ENCODE measurements at regions not wholly inside any gene's neighbourhood (a gene's known extent, or its start where the extent isn't known, plus 50 kb on each side); places are given as distances from the start of the nearest gene placed in this dataset.

DNA sequence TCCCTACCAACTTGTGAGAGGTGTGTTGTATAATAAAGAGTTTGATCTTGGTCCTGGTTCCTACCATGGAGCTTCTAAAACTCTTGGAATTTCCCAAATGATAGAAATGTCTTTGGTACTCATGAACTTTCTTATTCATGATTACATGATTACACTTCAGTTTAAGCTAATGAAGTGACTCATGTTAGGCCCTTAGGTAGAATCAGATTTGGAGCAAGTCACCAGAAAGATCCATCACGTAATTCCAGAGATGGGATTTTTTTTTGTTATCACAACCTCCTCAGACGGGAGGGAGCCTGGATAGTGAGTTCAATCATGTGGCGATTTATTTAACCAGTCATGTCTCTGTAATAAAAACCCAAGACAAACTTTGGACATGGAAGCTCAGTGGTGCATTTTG, 1287.6 kb upstream of the ZEB2 start:
- no peaks in the 10 kb centered on the region for H3K36me3 ChIP-seq (ENCODE audit: control insufficient read depth in 2 of 2, insufficient read depth in 1 of 2, low read length in 2 of 2)
- ChIA-PET CTCF (no interaction called here), POLR2A (no interaction called here)
- H3K27ac ChIP-seq (ENCODE audit: extremely low read depth, low read depth, low read length), result no peak overlapping the region
- H3K9me3 ChIP-seq (ENCODE audit: control insufficient read depth, insufficient read depth, low read depth, low read length), result no peaks in the 10 kb centered on the region
- no peaks in the 10 kb centered on the region for H3K4me1 ChIP-seq (ENCODE audit: control insufficient read depth, insufficient read depth, low read length)
- H3K4me3 ChIP-seq (ENCODE audit: low read depth, low read length), result no peak overlapping the region
- no peak for TF ChIP-seq ZNF530 (tag by site-specific recombination; IDR thresholded peaks at IDR 0.05; ENCODE audit: low read depth)
- TF ChIP-seq, protein P1, sequence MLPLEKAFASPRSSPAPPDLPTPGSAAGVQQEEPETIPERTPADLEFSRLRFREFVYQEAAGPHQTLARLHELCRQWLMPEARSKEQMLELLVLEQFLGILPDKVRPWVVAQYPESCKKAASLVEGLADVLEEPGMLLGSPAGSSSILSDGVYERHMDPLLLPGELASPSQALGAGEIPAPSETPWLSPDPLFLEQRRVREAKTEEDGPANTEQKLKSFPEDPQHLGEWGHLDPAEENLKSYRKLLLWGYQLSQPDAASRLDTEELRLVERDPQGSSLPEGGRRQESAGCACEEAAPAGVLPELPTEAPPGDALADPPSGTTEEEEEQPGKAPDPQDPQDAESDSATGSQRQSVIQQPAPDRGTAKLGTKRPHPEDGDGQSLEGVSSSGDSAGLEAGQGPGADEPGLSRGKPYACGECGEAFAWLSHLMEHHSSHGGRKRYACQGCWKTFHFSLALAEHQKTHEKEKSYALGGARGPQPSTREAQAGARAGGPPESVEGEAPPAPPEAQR (tag by site-specific recombination; IDR thresholded peaks at IDR 0.05), result no peak
- no peak for TF ChIP-seq GLIS2 (tag by site-specific recombination; IDR thresholded peaks at IDR 0.05)
- no peak for TF ChIP-seq ZNF555 (tag by site-specific recombination; conservative IDR thresholded peaks at IDR 0.05)
- TF ChIP-seq, protein P2, sequence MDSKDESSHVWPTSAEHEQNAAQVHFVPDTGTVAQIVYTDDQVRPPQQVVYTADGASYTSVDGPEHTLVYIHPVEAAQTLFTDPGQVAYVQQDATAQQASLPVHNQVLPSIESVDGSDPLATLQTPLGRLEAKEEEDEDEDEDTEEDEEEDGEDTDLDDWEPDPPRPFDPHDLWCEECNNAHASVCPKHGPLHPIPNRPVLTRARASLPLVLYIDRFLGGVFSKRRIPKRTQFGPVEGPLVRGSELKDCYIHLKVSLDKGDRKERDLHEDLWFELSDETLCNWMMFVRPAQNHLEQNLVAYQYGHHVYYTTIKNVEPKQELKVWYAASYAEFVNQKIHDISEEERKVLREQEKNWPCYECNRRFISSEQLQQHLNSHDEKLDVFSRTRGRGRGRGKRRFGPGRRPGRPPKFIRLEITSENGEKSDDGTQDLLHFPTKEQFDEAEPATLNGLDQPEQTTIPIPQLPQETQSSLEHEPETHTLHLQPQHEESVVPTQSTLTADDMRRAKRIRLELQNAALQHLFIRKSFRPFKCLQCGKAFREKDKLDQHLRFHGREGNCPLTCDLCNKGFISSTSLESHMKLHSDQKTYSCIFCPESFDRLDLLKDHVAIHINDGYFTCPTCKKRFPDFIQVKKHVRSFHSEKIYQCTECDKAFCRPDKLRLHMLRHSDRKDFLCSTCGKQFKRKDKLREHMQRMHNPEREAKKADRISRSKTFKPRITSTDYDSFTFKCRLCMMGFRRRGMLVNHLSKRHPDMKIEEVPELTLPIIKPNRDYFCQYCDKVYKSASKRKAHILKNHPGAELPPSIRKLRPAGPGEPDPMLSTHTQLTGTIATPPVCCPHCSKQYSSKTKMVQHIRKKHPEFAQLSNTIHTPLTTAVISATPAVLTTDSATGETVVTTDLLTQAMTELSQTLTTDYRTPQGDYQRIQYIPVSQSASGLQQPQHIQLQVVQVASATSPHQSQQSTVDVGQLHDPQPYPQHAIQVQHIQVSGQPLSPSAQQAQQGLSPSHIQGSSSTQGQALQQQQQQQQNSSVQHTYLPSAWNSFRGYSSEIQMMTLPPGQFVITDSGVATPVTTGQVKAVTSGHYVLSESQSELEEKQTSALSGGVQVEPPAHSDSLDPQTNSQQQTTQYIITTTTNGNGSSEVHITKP (tag by site-specific recombination; IDR thresholded peaks at IDR 0.05), result no peak
- TF ChIP-seq ZNF423 (tag by site-specific recombination; IDR thresholded peaks at IDR 0.05), result no peak
- TF ChIP-seq ZNF544 (tag by site-specific recombination; IDR thresholded peaks at IDR 0.05), result no peak
- TF ChIP-seq, protein P3, sequence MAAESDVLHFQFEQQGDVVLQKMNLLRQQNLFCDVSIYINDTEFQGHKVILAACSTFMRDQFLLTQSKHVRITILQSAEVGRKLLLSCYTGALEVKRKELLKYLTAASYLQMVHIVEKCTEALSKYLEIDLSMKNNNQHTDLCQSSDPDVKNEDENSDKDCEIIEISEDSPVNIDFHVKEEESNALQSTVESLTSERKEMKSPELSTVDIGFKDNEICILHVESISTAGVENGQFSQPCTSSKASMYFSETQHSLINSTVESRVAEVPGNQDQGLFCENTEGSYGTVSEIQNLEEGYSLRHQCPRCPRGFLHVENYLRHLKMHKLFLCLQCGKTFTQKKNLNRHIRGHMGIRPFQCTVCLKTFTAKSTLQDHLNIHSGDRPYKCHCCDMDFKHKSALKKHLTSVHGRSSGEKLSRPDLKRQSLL (tag by site-specific recombination; IDR thresholded peaks at IDR 0.05), result no peak
- no peak for TF ChIP-seq ZNF248 (tag by site-specific recombination; IDR thresholded peaks at IDR 0.05)
- TF ChIP-seq ZNF514 (tag by site-specific recombination; IDR thresholded peaks at IDR 0.05), result no peak
- TF ChIP-seq, protein P4, sequence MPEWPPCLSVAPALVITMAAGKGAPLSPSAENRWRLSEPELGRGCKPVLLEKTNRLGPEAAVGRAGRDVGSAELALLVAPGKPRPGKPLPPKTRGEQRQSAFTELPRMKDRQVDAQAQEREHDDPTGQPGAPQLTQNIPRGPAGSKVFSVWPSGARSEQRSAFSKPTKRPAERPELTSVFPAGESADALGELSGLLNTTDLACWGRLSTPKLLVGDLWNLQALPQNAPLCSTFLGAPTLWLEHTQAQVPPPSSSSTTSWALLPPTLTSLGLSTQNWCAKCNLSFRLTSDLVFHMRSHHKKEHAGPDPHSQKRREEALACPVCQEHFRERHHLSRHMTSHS (tag by site-specific recombination; IDR thresholded peaks at IDR 0.05), result no peak
- TF ChIP-seq, protein P5, sequence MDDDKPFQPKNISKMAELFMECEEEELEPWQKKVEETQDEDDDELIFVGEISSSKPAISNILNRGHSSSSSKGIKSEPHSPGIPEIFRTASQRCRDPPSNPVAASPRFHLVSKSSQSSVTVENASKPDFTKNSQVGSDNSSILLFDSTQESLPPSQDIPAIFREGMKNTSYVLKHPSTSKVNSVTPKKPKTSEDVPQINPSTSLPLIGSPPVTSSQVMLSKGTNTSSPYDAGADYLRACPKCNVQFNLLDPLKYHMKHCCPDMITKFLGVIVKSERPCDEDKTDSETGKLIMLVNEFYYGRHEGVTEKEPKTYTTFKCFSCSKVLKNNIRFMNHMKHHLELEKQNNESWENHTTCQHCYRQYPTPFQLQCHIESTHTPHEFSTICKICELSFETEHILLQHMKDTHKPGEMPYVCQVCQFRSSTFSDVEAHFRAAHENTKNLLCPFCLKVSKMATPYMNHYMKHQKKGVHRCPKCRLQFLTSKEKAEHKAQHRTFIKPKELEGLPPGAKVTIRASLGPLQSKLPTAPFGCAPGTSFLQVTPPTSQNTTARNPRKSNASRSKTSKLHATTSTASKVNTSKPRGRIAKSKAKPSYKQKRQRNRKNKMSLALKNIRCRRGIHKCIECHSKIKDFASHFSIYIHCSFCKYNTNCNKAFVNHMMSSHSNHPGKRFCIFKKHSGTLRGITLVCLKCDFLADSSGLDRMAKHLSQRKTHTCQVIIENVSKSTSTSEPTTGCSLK (tag by site-specific recombination; IDR thresholded peaks at IDR 0.05), result no peak
- no peak for TF ChIP-seq ZNF19 (tag by site-specific recombination; IDR thresholded peaks at IDR 0.05; ENCODE audit: low read depth)
- TF ChIP-seq SCRT1 (tag by site-specific recombination; IDR thresholded peaks at IDR 0.05; ENCODE audit: borderline replicate concordance), result no peak
- TF ChIP-seq, protein P6, sequence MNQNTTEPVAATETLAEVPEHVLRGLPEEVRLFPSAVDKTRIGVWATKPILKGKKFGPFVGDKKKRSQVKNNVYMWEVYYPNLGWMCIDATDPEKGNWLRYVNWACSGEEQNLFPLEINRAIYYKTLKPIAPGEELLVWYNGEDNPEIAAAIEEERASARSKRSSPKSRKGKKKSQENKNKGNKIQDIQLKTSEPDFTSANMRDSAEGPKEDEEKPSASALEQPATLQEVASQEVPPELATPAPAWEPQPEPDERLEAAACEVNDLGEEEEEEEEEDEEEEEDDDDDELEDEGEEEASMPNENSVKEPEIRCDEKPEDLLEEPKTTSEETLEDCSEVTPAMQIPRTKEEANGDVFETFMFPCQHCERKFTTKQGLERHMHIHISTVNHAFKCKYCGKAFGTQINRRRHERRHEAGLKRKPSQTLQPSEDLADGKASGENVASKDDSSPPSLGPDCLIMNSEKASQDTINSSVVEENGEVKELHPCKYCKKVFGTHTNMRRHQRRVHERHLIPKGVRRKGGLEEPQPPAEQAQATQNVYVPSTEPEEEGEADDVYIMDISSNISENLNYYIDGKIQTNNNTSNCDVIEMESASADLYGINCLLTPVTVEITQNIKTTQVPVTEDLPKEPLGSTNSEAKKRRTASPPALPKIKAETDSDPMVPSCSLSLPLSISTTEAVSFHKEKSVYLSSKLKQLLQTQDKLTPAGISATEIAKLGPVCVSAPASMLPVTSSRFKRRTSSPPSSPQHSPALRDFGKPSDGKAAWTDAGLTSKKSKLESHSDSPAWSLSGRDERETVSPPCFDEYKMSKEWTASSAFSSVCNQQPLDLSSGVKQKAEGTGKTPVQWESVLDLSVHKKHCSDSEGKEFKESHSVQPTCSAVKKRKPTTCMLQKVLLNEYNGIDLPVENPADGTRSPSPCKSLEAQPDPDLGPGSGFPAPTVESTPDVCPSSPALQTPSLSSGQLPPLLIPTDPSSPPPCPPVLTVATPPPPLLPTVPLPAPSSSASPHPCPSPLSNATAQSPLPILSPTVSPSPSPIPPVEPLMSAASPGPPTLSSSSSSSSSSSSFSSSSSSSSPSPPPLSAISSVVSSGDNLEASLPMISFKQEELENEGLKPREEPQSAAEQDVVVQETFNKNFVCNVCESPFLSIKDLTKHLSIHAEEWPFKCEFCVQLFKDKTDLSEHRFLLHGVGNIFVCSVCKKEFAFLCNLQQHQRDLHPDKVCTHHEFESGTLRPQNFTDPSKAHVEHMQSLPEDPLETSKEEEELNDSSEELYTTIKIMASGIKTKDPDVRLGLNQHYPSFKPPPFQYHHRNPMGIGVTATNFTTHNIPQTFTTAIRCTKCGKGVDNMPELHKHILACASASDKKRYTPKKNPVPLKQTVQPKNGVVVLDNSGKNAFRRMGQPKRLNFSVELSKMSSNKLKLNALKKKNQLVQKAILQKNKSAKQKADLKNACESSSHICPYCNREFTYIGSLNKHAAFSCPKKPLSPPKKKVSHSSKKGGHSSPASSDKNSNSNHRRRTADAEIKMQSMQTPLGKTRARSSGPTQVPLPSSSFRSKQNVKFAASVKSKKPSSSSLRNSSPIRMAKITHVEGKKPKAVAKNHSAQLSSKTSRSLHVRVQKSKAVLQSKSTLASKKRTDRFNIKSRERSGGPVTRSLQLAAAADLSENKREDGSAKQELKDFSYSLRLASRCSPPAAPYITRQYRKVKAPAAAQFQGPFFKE (tag by site-specific recombination; IDR thresholded peaks at IDR 0.05; ENCODE audit: borderline replicate concordance), result no peak

Data from HEK293 (cell line).